WTC11 (cell line): ENCODE measurements at regions not wholly inside any gene's neighbourhood (a gene's known extent, or its start where the extent isn't known, plus 50 kb on each side); places are given as distances from the start of the nearest gene placed in this dataset.

Source experiments
- ESRRA ChIP-seq: sonication (generic); formaldehyde crosslinking; IDR thresholded peaks from 2 replicates; pipeline ENCODE4 v1.8.1; 2022; ENCODE audit warnings: mild to moderate bottlenecking, missing genetic modification reagents, borderline replicate concordance
- IRF2 ChIP-seq: sonication (generic); formaldehyde crosslinking; IDR thresholded peaks from 2 replicates; pipeline ENCODE4 v1.8.0; 2022; ENCODE audit warnings: low read depth, missing genetic modification reagents, borderline replicate concordance
- USF2 ChIP-seq: sonication (generic); formaldehyde crosslinking; IDR thresholded peaks from 2 replicates; pipeline ENCODE4 v1.8.1; 2023; ENCODE audit warnings: mild to moderate bottlenecking, missing genetic modification reagents, moderate library complexity
- ZMAT4 ChIP-seq: fragments of 250-450 bp; sonication (Bioruptor Pico); IDR thresholded peaks from 2 replicates; pipeline ENCODE4 v1.9.0; 2021; ENCODE audit warnings: mild to moderate bottlenecking

GRCh38 chr2:58971511-58972360 is 730.6 kb upstream of the FANCL start:
- TF ChIP-seq ESRRA (CRISPR knock-in tag) (no peak), USF2 (CRISPR knock-in tag) (no peak), IRF2 (CRISPR knock-in tag) (no peak), ZMAT4 (CRISPR knock-in tag) (no peak)
